H1 (cell line): ENCODE measurements at regions not wholly inside any gene's neighbourhood (a gene's known extent, or its start where the extent isn't known, plus 50 kb on each side); places are given as distances from the start of the nearest gene placed in this dataset.

Experiments used
- CTCF ChIA-PET: fragments of 300-600 bp; sonication (Branson Sonifier 250); formaldehyde crosslinking; loops from one replicate; lab custom pipeline; 2021; ENCODE audit not compliant: partially characterized antibody; lab: Charles Lee
- POLR2A ChIA-PET: fragments of 300-600 bp; sonication (Branson Sonifier 250); formaldehyde crosslinking; loops from one replicate; lab custom pipeline; 2021; ENCODE audit warnings: inconsistent platforms; ENCODE audit not compliant: partially characterized antibody; lab: Charles Lee
- DNase-seq, 2 experiments: peaks; one replicate each; pipeline versions ENCODE4 v3.0.0 to v3.0.0-alpha.2; 2010 to 2022; ENCODE audit warnings: low spot score in 2 of 2, low read depth in 1 of 2, mixed read lengths in 1 of 2
- FAIRE-seq: peaks from 2 replicates; lab custom pipeline; 2011; peaks lifted over from hg19 to GRCh38; lab: Jason Lieb, UNC
- H2AFZ ChIP-seq: 2 replicates; pipeline ENCODE4 v1.8.1; 2012; ENCODE audit warnings: low read length, inconsistent platforms
- H2AK5ac ChIP-seq: 2 replicates; pipeline ENCODE4 v1.6.1; 2013; ENCODE audit warnings: low read depth, low read length
- H2BK120ac ChIP-seq: replicated peaks from 2 replicates; pipeline ENCODE3; 2013; ENCODE audit warnings: low read depth, low read length, inconsistent platforms
- H2BK12ac ChIP-seq: 2 replicates; pipeline ENCODE4 v1.6.1; 2013; ENCODE audit warnings: low read depth, low read length
- H2BK15ac ChIP-seq: 2 replicates; pipeline ENCODE4 v1.6.1; 2013; ENCODE audit warnings: low read length
- H2BK20ac ChIP-seq: 2 replicates; pipeline ENCODE4 v1.6.1; 2013; ENCODE audit warnings: low read length
- H2BK5ac ChIP-seq: 2 replicates; pipeline ENCODE4 v1.6.1; 2013; ENCODE audit warnings: low read depth, low read length
- H3K14ac ChIP-seq: 2 replicates; pipeline ENCODE4 v1.6.1; 2013; ENCODE audit warnings: inconsistent platforms; ENCODE audit not compliant: insufficient read length
- H3K18ac ChIP-seq: 2 replicates; pipeline ENCODE4 v1.6.1; 2013; ENCODE audit warnings: low read length; ENCODE audit errors: extremely low read depth
- H3K23ac ChIP-seq: 2 replicates; pipeline ENCODE4 v1.6.1; 2013; ENCODE audit warnings: inconsistent platforms; ENCODE audit not compliant: insufficient read length
- H3K23me2 ChIP-seq: 2 replicates; pipeline ENCODE4 v1.6.1; 2013; ENCODE audit warnings: low read depth, low read length
- H3K27ac ChIP-seq: 2 replicates; pipeline ENCODE4 v1.6.1; 2011; ENCODE audit warnings: low read depth, low read length, inconsistent platforms
- H3K27me3 ChIP-seq, 4 experiments: replicated peaks in 1 of 4; 1 replicate in 1 of 4; 2 replicates in 3 of 4; pipeline versions ENCODE4 v1.6.1 to v1.8.1; 2011 to 2013; ENCODE audit warnings: low read length in 3 of 4, mild to moderate bottlenecking in 3 of 4, inconsistent platforms in 2 of 4, mixed read lengths in 2 of 4, moderate library complexity in 1 of 4; ENCODE audit not compliant: control insufficient read depth in 3 of 4, insufficient read depth in 3 of 4; ENCODE audit errors: extremely low read depth in 1 of 4
- H3K36me3 ChIP-seq, 4 experiments: 2 replicates each; pipeline versions ENCODE4 v1.6.1 to v1.8.1; 2011 to 2013; ENCODE audit warnings: mild to moderate bottlenecking in 4 of 4, low read length in 3 of 4, moderate library complexity in 2 of 4, control low read depth in 1 of 4, inconsistent platforms in 1 of 4; ENCODE audit not compliant: insufficient read depth in 4 of 4, control insufficient read depth in 2 of 4
- H3K4ac ChIP-seq: replicated peaks from 2 replicates; pipeline ENCODE3; 2013; ENCODE audit warnings: low read length, low read depth, mixed read lengths, inconsistent platforms; ENCODE audit not compliant: insufficient read length
- H3K4me1 ChIP-seq, 4 experiments: replicated peaks in 1 of 4; 1 replicate in 1 of 4; 2 replicates in 3 of 4; pipeline versions ENCODE4 v1.6.1 to v1.8.1; 2011 to 2013; ENCODE audit warnings: low read length in 3 of 4, inconsistent platforms in 2 of 4, mixed read lengths in 1 of 4; ENCODE audit not compliant: insufficient read depth in 4 of 4, control insufficient read depth in 3 of 4
- H3K4me2 ChIP-seq, 2 experiments: 2 replicates each; pipeline versions ENCODE4 v1.6.1 to v1.8.1; 2011 to 2013; ENCODE audit warnings: low read depth in 2 of 2, low read length in 2 of 2, control low read depth in 1 of 2, inconsistent platforms in 1 of 2, mild to moderate bottlenecking in 1 of 2; ENCODE audit not compliant: insufficient read depth in 1 of 2
- H3K4me3 ChIP-seq, 4 experiments: fragments of 200-600, 300-600 bp in 1 of 4; sonication (generic), shearing (Covaris generic), sonication (Bioruptor Twin) in 1 of 4; 2 replicates each; pipeline versions ENCODE4 v1.5.1 to v1.8.1; 2011 to 2016; ENCODE audit warnings: low read length in 4 of 4, low read depth in 3 of 4, control low read depth in 2 of 4, inconsistent platforms in 2 of 4, mild to moderate bottlenecking in 2 of 4, mixed read lengths in 1 of 4, moderate library complexity in 1 of 4; ENCODE audit not compliant: insufficient read depth in 2 of 4; ENCODE audit errors: extremely low read depth in 1 of 4
- H3K56ac ChIP-seq: replicated peaks from 2 replicates; pipeline ENCODE3; 2013; ENCODE audit warnings: low read depth, mild to moderate bottlenecking, mixed read lengths, low read length, inconsistent platforms; ENCODE audit not compliant: insufficient read length
- H3K79me1 ChIP-seq: 2 replicates; pipeline ENCODE4 v1.6.1; 2013; ENCODE audit warnings: low read depth, low read length, control low read depth
- H3K79me2 ChIP-seq, 2 experiments: 2 replicates each; pipeline versions ENCODE4 v1.6.1 to v1.8.1; 2012 to 2013; ENCODE audit warnings: low read length in 2 of 2, mild to moderate bottlenecking in 2 of 2, inconsistent platforms in 1 of 2; ENCODE audit not compliant: insufficient read depth in 2 of 2, control insufficient read depth in 1 of 2
- H3K9ac ChIP-seq, 4 experiments: replicated peaks in 1 of 4; 1 replicate in 1 of 4; 2 replicates in 3 of 4; pipeline versions ENCODE4 v1.6.1 to v1.8.1; 2011 to 2013; ENCODE audit warnings: low read depth in 3 of 4, low read length in 3 of 4, control low read depth in 2 of 4, mild to moderate bottlenecking in 2 of 4, moderate library complexity in 2 of 4, inconsistent platforms in 1 of 4; ENCODE audit errors: extremely low read depth in 1 of 4
- H3K9me3 ChIP-seq, 2 experiments: 2 replicates each; pipeline versions ENCODE4 v1.6.1 to v1.8.1; 2012 to 2013; ENCODE audit warnings: mild to moderate bottlenecking in 2 of 2, moderate library complexity in 2 of 2, control low read depth in 1 of 2, inconsistent platforms in 1 of 2, low read depth in 1 of 2, low read length in 1 of 2, mixed read lengths in 1 of 2; ENCODE audit not compliant: insufficient read depth in 2 of 2
- H4K20me1 ChIP-seq, 2 experiments: replicated peaks in 1 of 2; 2 replicates each; pipeline versions ENCODE3 to v1.8.1; 2011 to 2013; ENCODE audit warnings: inconsistent platforms in 2 of 2, low read length in 2 of 2, mild to moderate bottlenecking in 1 of 2; ENCODE audit not compliant: insufficient read depth in 2 of 2, control insufficient read depth in 1 of 2
- H4K5ac ChIP-seq: 2 replicates; pipeline ENCODE4 v1.6.1; 2013; ENCODE audit warnings: low read length, low read depth, mixed read lengths, inconsistent platforms; ENCODE audit not compliant: insufficient read length
- H4K8ac ChIP-seq: 2 replicates; pipeline ENCODE4 v1.8.0; 2013; ENCODE audit warnings: mild to moderate bottlenecking, moderate library complexity, low read length, inconsistent platforms; ENCODE audit not compliant: insufficient read depth; ENCODE audit errors: extremely low read depth
- H4K91ac ChIP-seq: replicated peaks from 2 replicates; pipeline ENCODE3; 2013; ENCODE audit warnings: low read length, mixed read lengths, inconsistent platforms; ENCODE audit not compliant: insufficient read length
- CHD2 ChIP-seq: IDR thresholded peaks from 2 replicates; pipeline ENCODE4 v1.6.1; 2012; ENCODE audit warnings: low read length, improper control_type of control experiment
- FOSL1 ChIP-seq: IDR thresholded peaks from 2 replicates; pipeline ENCODE4 v1.6.1; 2011; ENCODE audit warnings: mild to moderate bottlenecking, low read depth, low read length, moderate library complexity; ENCODE audit not compliant: insufficient read depth
- GABPA ChIP-seq: IDR thresholded peaks from 2 replicates; pipeline ENCODE4 v1.6.1; 2011; ENCODE audit warnings: mild to moderate bottlenecking, low read length, moderate library complexity, borderline replicate concordance; ENCODE audit not compliant: insufficient read depth
- GTF2F1 ChIP-seq: IDR thresholded peaks from 2 replicates; pipeline ENCODE4 v1.6.1; 2012; ENCODE audit warnings: low read depth, low read length, improper control_type of control experiment, borderline replicate concordance
- HDAC2 ChIP-seq, 2 experiments: fragments of 300-600 bp in 1 of 2; sonication (generic) in 1 of 2; IDR thresholded peaks; 2 replicates each; pipeline ENCODE4 v1.6.1; 2011 to 2012; ENCODE audit warnings: low read depth in 2 of 2, low read length in 2 of 2, mild to moderate bottlenecking in 2 of 2, moderate library complexity in 2 of 2, borderline replicate concordance in 1 of 2, inconsistent platforms in 1 of 2
- HDAC6 ChIP-seq: IDR thresholded peaks from one replicate; pipeline ENCODE4 v1.7.1; 2012; ENCODE audit warnings: low read depth, mild to moderate bottlenecking, inconsistent platforms, low read length, moderate library complexity
- MAX ChIP-seq: IDR thresholded peaks from 2 replicates; pipeline ENCODE4 v1.6.1; 2012; ENCODE audit warnings: inconsistent platforms
- RFX5 ChIP-seq: IDR thresholded peaks from 2 replicates; pipeline ENCODE4 v1.6.1; 2011; ENCODE audit warnings: low read depth, low read length, improper control_type of control experiment, borderline replicate concordance
- RNF2 ChIP-seq: fragments of 200-900, 300-1000 bp; sonication (generic); IDR thresholded peaks from 2 replicates; pipeline ENCODE4 v1.7.1; 2016; ENCODE audit warnings: borderline replicate concordance, low read depth, mild to moderate bottlenecking, antibody characterized with exemption, low read length; ENCODE audit not compliant: poor library complexity, severe bottlenecking; ENCODE audit errors: missing control alignments
- SIN3A ChIP-seq, 2 experiments: IDR thresholded peaks in 1 of 2; conservative IDR thresholded peaks in 1 of 2; 2 replicates each; pipeline ENCODE4 v1.6.1; 2011 to 2012; ENCODE audit warnings: low read length in 2 of 2, improper control_type of control experiment in 1 of 2, low read depth in 1 of 2, mild to moderate bottlenecking in 1 of 2
- SP2 ChIP-seq: IDR thresholded peaks from 2 replicates; pipeline ENCODE4 v1.6.1; 2012; ENCODE audit warnings: mild to moderate bottlenecking, low read length, inconsistent platforms
- SRF ChIP-seq: IDR thresholded peaks from 2 replicates; pipeline ENCODE4 v1.6.1; 2011; ENCODE audit warnings: mild to moderate bottlenecking, low read depth, low read length, moderate library complexity
- TAF7 ChIP-seq: optimal IDR thresholded peaks from 2 replicates; pipeline ENCODE3; 2011; ENCODE audit warnings: low read depth, mild to moderate bottlenecking, inconsistent platforms, low read length, moderate library complexity, borderline replicate concordance
- YY1 ChIP-seq: IDR thresholded peaks from 2 replicates; pipeline ENCODE4 v1.6.1; 2011; ENCODE audit warnings: low read depth, mild to moderate bottlenecking, low read length
- WGBS, 2 experiments: shearing (Covaris generic) in 1 of 2; methylation state at CpG; one replicate each; pipeline versions ENCODE4 v1.1.6 to v1.1.7; 2013 to 2015; ENCODE audit warnings: low lambda C conversion rate in 2 of 2, mixed read lengths in 2 of 2, inconsistent platforms in 1 of 2, low coverage in 1 of 2, missing lambda C conversion rate in 1 of 2; ENCODE audit not compliant: insufficient replicate concordance in 2 of 2, insufficient coverage in 1 of 2, insufficient read length in 1 of 2; ENCODE audit errors: extremely low coverage in 1 of 2, missing lambda C conversion rate in 1 of 2; 5-methylcytosine and 5-hydroxymethylcytosine counted together

GRCh38 chr6:4403828-4404227 is 268.5 kb upstream of the ECI2 start:
- no peak for FAIRE-seq
- Histone ChIP-seq H3K36me3 (no peaks in the 10 kb centered on the region), H3K14ac (no peak overlapping the region), H3K27ac (no peak overlapping the region), H2AFZ (no peak overlapping the region), H3K56ac (no peak overlapping the region), H3K27me3 (no peaks in the 10 kb centered on the region), H3K79me1 (no peaks in the 10 kb centered on the region), H4K20me1 (no peaks in the 10 kb centered on the region), H3K4me2 (no peak overlapping the region), H3K18ac (no peak overlapping the region), H3K4me3 (no peak overlapping the region), H3K4me1 (peaks cover 0 to 9% (median 6%) of the 10 kb centered on the region in 4 experiments; a peak in 5 of 7 replicates), H3K9me3 (no peaks in the 10 kb centered on the region), H3K4ac (no peak overlapping the region), H2BK12ac (no peak overlapping the region), H4K91ac (no peak overlapping the region), H4K5ac (no peak overlapping the region), H3K79me2 (no peaks in the 10 kb centered on the region), H2BK120ac (no peak overlapping the region), H2AK5ac (no peak overlapping the region), H2BK20ac (no peak overlapping the region), H3K23me2 (no peaks in the 10 kb centered on the region), H3K23ac (no peak overlapping the region), H2BK5ac (no peak overlapping the region), H4K8ac (no peak overlapping the region), H3K9ac (no peak overlapping the region), H2BK15ac (no peak overlapping the region)
- CTCF ChIA-PET, result interaction anchor here (0.6 kb wide), 1 partner anchor 63 kb away, joined by 3 read pairs; no protein-coding TSS in a partner anchor
- no peak for DNase-seq
- 80% methylated on average over 4 of the region's 4 CpGs; no CpG with 5 or more reads in 1 of the 2 experiments for WGBS, 2 experiments
- POLR2A ChIA-PET, result no interaction called here
- TF ChIP-seq FOSL1 (no peak), MAX (no peak), CHD2 (no peak), HDAC2 (IDR thresholded peaks at IDR 0.05; ENCODE audit: borderline replicate concordance in 1 of 2, low read depth in 2 of 2, low read length in 2 of 2) (no peak), GABPA (no peak), SIN3A (conservative IDR thresholded peaks at IDR 0.05 in 1 of 2, IDR thresholded peaks at IDR 0.05 in 1 of 2; ENCODE audit: low read depth in 1 of 2, low read length in 2 of 2) (no peak), SP2 (no peak), YY1 (no peak), TAF7 (no peak), RFX5 (no peak), SRF (no peak), RNF2 (no peak), HDAC6 (no peak), GTF2F1 (no peak)
